Suprapubic skin (tissue), 3 donors: ENCODE measurements at regions not wholly inside any gene's neighbourhood (a gene's known extent, or its start where the extent isn't known, plus 50 kb on each side); places are given as distances from the start of the nearest gene placed in this dataset.

ENCODE experiments used
- CTCF ChIP-seq, 2 donors: fragments of 200-600 bp in 1 of 2; fragments of 450-650 bp in 1 of 2; sonication (generic) in 1 of 2; IDR thresholded peaks; one replicate each; pipeline ENCODE4 v1.5.1; 2016 to 2019; ENCODE audit warnings: antibody characterized with exemption in 2 of 2, mild to moderate bottlenecking in 1 of 2, moderate library complexity in 1 of 2
- POLR2AphosphoS5 ChIP-seq, 3 donors: sonication (generic); formaldehyde crosslinking; IDR thresholded peaks; one replicate each; pipeline ENCODE4 v1.6.1; 2017; ENCODE audit warnings: antibody characterized with exemption in 3 of 3

- no peak for TF ChIP-seq CTCF (IDR thresholded peaks at IDR 0.05)
- no peak for TF ChIP-seq POLR2AphosphoS5 (IDR thresholded peaks at IDR 0.05)
Measured at GRCh38 chr11:134727636-134728035, 315.6 kb upstream of the B3GAT1 start.
